HCT116 (cell line): ENCODE measurements at regions not wholly inside any gene's neighbourhood (a gene's known extent, or its start where the extent isn't known, plus 50 kb on each side); places are given as distances from the start of the nearest gene placed in this dataset.

Experiments
- ATAC-seq: fragments of 200-7000 bp; cut with Tn5 transposase; 2 replicates; pipeline ENCODE4 v1.9.1; 2020; ENCODE audit warnings: mild to moderate bottlenecking, moderate library complexity
- BruUV-seq: library from RNA; stranded (reverse); fragments of 400-500 nt; replicated peaks from 2 replicates; lab custom pipeline; 2021; lab: Mats Ljungman, UMichigan
- CTCF ChIA-PET: fragments of 300-600 bp; sonication (Branson Sonifier 250); formaldehyde crosslinking; loops from one replicate; lab custom pipeline; 2021; ENCODE audit warnings: antibody characterized with exemption; lab: Charles Lee
- POLR2A ChIA-PET: fragments of 300-600, 350-600 bp; sonication (Branson Sonifier 250); formaldehyde crosslinking; loops from one replicate; lab custom pipeline; 2021; ENCODE audit warnings: antibody characterized with exemption; lab: Charles Lee
- RAD21 ChIA-PET, 2 experiments: fragments of 300-600 bp; sonication (Branson Sonifier 250); formaldehyde crosslinking; loops; one replicate each; lab custom pipeline; 2023; ENCODE audit warnings: low total read pairs in 2 of 2; ENCODE audit not compliant: uncharacterized antibody in 2 of 2, unreplicated experiment in 2 of 2, low non-redundant PET in 1 of 2; lab: Charles Lee
- DNase-seq: peaks from one replicate; pipeline ENCODE4 v3.0.0-alpha.2; 2010; ENCODE audit warnings: low read depth, low spot score
- H2AFZ ChIP-seq: fragments of 200-600 bp; shearing (Covaris generic), sonication (generic); 2 replicates; pipeline ENCODE4 v1.6.1; 2017; ENCODE audit warnings: low read depth, mixed run types, mixed read lengths, antibody characterized with exemption, low read length; ENCODE audit not compliant: poor library complexity, severe bottlenecking
- H3K27ac ChIP-seq: 2 replicates; pipeline ENCODE4 v1.5.1; 2012; ENCODE audit warnings: low read depth, low read length
- H3K27me3 ChIP-seq: fragments of 200-600 bp; sonication (generic); 2 replicates; pipeline ENCODE4 v1.6.1; 2016; ENCODE audit warnings: mixed run types, low read length, mixed read lengths; ENCODE audit not compliant: insufficient read depth
- H3K36me3 ChIP-seq, 2 experiments: fragments of 200-500 bp in 1 of 2; fragments of 200-600 bp in 1 of 2; sonication (Bioruptor generic) in 1 of 2; sonication (generic) in 1 of 2; 2 replicates each; pipeline versions ENCODE4 v1.5.1 to v1.6.1; 2014 to 2016; ENCODE audit warnings: low read length in 2 of 2, inconsistent platforms in 1 of 2, mixed read lengths in 1 of 2, mixed run types in 1 of 2; ENCODE audit not compliant: insufficient read depth in 2 of 2, control insufficient read depth in 1 of 2
- H3K4me1 ChIP-seq, 2 experiments: fragments of 200-600 bp in 1 of 2; sonication (generic) in 1 of 2; 2 replicates each; pipeline versions ENCODE4 v1.5.1 to v1.6.1; 2012 to 2017; ENCODE audit warnings: low read length in 2 of 2, inconsistent platforms in 1 of 2, mild to moderate bottlenecking in 1 of 2, mixed read lengths in 1 of 2, mixed run types in 1 of 2, moderate library complexity in 1 of 2; ENCODE audit not compliant: insufficient read depth in 2 of 2, control insufficient read depth in 1 of 2
- H3K4me2 ChIP-seq: fragments of 200-600 bp; sonication (generic); 2 replicates; pipeline ENCODE4 v1.6.1; 2017; ENCODE audit warnings: mixed run types, low read length, mixed read lengths
- H3K4me3 ChIP-seq, 2 experiments: fragments of 200-600 bp in 1 of 2; sonication (generic) in 1 of 2; replicated peaks in 1 of 2; 2 replicates each; pipeline ENCODE4 v1.5.1; 2011 to 2016; ENCODE audit warnings: low read length in 2 of 2, control low read depth in 1 of 2, low read depth in 1 of 2, mild to moderate bottlenecking in 1 of 2, mixed read lengths in 1 of 2, mixed run types in 1 of 2
- H3K79me2 ChIP-seq: fragments of 200-600 bp; sonication (generic); 2 replicates; pipeline ENCODE4 v1.6.1; 2017; ENCODE audit warnings: mild to moderate bottlenecking, mixed run types, low read length, moderate library complexity, mixed read lengths; ENCODE audit not compliant: insufficient read depth
- H3K9ac ChIP-seq: fragments of 200-600 bp; sonication (generic); 2 replicates; pipeline ENCODE4 v1.6.1; 2016; ENCODE audit warnings: low read length, mixed read lengths
- H3K9me2 ChIP-seq: fragments of 200-600 bp; sonication (generic), shearing (Covaris generic); 2 replicates; pipeline ENCODE4 v1.6.1; 2017; ENCODE audit warnings: mixed run types, mild to moderate bottlenecking, moderate library complexity; ENCODE audit not compliant: insufficient read depth
- H3K9me3 ChIP-seq, 2 experiments: fragments of 200-500 bp in 1 of 2; fragments of 200-600 bp in 1 of 2; sonication (Bioruptor generic) in 1 of 2; sonication (generic) in 1 of 2; 2 replicates each; pipeline ENCODE4 v1.6.1; 2014 to 2017; ENCODE audit warnings: low read length in 2 of 2, mixed read lengths in 2 of 2, inconsistent platforms in 1 of 2, low read depth in 1 of 2, mild to moderate bottlenecking in 1 of 2, mixed run types in 1 of 2, moderate library complexity in 1 of 2; ENCODE audit not compliant: control insufficient read depth in 1 of 2, insufficient read depth in 1 of 2
- H4K20me1 ChIP-seq: fragments of 200-600 bp; sonication (generic), shearing (Covaris generic); 2 replicates; pipeline ENCODE4 v1.6.1; 2017; ENCODE audit warnings: mixed run types, mild to moderate bottlenecking, moderate library complexity; ENCODE audit not compliant: insufficient read depth
- EZH2phosphoT487 ChIP-seq: fragments of 200-600 bp; IDR thresholded peaks from 2 replicates; pipeline ENCODE4 v1.6.1; 2018; ENCODE audit warnings: antibody characterized with exemption, borderline replicate concordance
- FOSL1 ChIP-seq: IDR thresholded peaks from 2 replicates; pipeline ENCODE4 v1.6.1; 2012; ENCODE audit warnings: low read depth
- MAX ChIP-seq: IDR thresholded peaks from 2 replicates; pipeline ENCODE4 v1.6.1; 2012
- REST ChIP-seq: IDR thresholded peaks from 2 replicates; pipeline ENCODE4 v1.6.1; 2012; ENCODE audit warnings: low read depth
- ZBTB33 ChIP-seq: IDR thresholded peaks from 2 replicates; pipeline ENCODE4 v1.6.1; 2011; ENCODE audit warnings: mild to moderate bottlenecking, low read length, moderate library complexity; ENCODE audit not compliant: insufficient replicate concordance; ENCODE audit errors: extremely low read depth
- ZNF274 ChIP-seq: fragments of 200-500 bp; sonication (Bioruptor generic); IDR thresholded peaks from 2 replicates; pipeline ENCODE4 v1.6.1; 2014; ENCODE audit warnings: mild to moderate bottlenecking, low read depth, low read length, inconsistent platforms
- intact Hi-C: fragments of 100-400 bp; cut with micrococcal nuclease; formaldehyde crosslinking; loops from 2 replicates; pipeline ENCODE4 v1.10.0; 2022

GRCh38 chr3:104298662-104299061 lies 1068.0 kb upstream of the ALCAM start:
- ChIA-PET POLR2A (no interaction called here), CTCF (no interaction called here), RAD21 (no interaction called here)
- H3K9me2 ChIP-seq = no peaks in the 10 kb centered on the region
- no peaks in the 10 kb centered on the region for H3K27me3 ChIP-seq
- no peak overlapping the region for H3K27ac ChIP-seq
- no peaks in the 10 kb centered on the region for H3K36me3 ChIP-seq
- no peaks in the 10 kb centered on the region for H3K9me3 ChIP-seq
- TF ChIP-seq ZBTB33 = no peak
- TF ChIP-seq MAX = no peak
- no peak for TF ChIP-seq REST
- TF ChIP-seq ZNF274 = no peak
- no peak for TF ChIP-seq EZH2phosphoT487
- TF ChIP-seq FOSL1 = no peak
- intact Hi-C loops = no loop called here
- BruUV-seq = no TSS peak
- no peak overlapping the region for H3K4me3 ChIP-seq
- H3K4me2 ChIP-seq = no peak overlapping the region
- H4K20me1 ChIP-seq = no peaks in the 10 kb centered on the region
- DNase-seq (no peak), ATAC-seq (no peak)
- no peaks in the 10 kb centered on the region for H3K79me2 ChIP-seq
- no peaks in the 10 kb centered on the region for H3K4me1 ChIP-seq
- H3K9ac ChIP-seq = no peak overlapping the region
- no peak overlapping the region for H2AFZ ChIP-seq
